NCI-H2196 (cell line): ENCODE measurements at regions not wholly inside any gene's neighbourhood (a gene's known extent, or its start where the extent isn't known, plus 50 kb on each side); places are given as distances from the start of the nearest gene placed in this dataset.

ENCODE experiments used
- DNase-seq: peaks from one replicate; lab custom pipeline; 2025; ENCODE audit not compliant: unreplicated experiment; lab: John Stamatoyannopoulos, UW

- no peak for DNase-seq
Observed at GRCh38 chr21:14870853-14871149, 194.0 kb downstream of the NRIP1 start.

GRCh38 chr21:14869984-14870852, 194.6 kb downstream of the NRIP1 start:
- peak; percentile 6 for DNase-seq

DNA sequence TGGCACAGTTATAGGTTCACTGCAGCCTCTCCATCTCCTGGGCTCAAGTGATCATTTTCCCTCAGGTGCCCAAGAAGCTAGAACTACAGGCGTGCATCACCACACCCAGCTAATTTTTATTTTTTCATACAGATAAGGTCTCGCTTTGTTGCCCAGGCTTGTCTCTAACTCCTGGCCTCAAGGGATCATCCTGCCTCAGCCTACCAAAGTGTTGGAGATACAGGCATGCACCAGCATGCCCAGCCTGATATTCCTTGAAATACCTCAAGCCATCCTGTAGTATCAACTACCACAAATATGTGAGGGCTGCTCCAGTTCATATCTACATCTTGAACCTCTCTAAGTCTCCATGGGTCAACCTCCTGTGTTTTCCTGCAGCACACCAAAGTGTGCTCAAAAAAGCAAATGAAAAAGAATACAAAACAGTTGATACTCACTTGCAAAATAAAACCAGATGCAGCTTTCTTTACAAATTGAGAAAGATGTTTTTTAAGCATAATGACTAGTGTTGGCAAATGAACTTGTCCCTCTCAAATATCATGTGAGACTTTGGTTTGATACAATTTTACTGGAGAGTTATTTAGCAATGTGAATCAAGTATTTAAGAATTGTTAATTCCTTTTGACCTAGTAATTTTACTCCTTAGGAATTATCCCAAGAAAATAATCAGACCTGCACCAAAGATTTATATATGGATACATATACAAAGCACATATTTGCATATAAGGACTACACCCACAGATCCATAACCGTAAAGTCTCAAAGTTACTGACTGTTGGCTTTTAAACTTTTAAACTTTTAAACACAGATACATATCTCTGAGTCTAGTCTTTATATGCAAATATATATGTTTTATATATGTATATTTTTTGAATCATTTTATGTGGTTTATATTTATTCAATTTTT, 197.7 kb downstream of the NRIP1 start:
- DNase-seq: no peak

- peak; percentile 75 for DNase-seq
Observed at GRCh38 chr21:14864211-14865021, 200.4 kb downstream of the NRIP1 start.

DNA sequence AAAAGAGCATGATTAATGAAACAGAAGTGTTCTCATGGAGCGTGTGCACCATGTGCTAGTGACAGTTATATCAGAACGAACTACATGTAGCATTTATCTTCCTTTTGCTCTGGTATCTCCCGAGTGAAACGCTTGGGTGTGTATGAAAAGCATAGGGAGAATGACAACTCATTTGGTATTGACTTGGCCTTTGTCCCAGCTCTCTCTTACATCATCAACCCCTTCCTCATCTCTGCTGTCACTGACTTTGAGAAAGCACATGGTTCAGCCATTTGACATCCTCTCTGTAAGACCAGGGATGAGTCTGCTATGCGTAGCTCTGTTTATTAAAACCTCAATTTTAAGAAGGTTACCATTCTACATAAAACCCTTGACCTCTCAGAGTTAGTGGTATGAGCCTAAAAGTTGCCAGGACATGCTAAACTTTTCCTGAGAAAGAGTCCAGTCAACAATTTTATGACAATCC, 201.0 kb downstream of the NRIP1 start:
- peak; percentile 34 for DNase-seq

DNA sequence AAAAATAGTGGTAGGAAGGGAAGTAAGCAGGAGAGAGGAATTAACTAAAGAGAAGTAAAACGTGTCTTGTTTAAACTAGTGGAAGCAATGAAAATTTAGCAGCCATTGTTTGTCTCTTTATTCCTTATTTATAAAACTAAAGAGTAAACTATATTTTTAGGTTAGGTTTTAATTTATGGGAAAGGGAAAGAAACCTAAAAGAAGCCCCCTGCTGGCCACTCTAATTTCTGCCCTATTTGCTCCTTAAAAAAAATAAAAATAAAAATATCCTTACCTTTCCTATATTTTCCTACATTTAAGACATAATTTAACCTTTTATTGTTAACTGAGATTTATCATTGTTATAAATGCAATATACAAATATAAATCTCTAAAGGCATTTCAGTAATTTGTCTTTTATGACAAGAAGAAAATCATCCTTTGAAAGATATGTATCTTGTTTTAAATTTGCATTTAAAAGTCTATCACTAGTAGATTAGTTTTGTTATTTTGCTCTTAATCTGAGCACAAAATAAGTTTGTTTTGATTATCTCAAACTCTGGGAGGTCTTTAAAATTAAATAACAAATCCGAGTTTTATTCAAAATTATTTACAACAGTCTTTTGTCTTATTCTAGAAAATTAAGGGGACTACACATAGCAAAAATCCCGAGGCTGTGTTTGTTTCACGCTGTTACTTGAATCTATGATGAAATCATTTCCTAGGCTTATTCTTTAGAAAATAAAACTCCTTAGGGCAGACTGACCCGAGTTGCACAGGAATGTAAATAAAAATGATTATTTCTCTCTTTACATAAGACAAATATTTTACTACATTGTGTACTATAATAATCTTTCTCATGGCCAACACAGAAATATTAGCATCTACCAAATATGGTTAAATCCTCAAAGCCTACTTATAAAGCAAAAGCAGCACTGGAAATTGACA, 201.7 kb downstream of the NRIP1 start:
- DNase-seq: peak; percentile 5

DNA sequence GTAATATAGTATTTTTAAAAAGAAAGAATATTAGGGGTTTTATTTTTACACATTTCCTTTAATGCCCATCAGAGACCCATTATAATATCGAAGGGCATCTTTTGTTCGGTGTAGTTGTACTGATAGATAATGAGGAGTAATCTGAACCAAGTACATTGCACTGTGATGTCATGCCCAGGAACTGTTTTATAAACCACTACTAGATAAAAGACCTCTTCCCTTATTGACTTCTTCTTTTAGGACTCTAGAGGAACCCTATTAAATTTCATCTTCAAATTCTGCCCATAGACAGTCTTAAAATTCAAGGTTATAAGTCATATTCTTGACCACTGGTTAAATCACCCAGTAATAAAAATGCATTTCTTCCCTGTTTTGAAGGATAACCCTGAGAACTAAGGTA, 206.5 kb downstream of the NRIP1 start:
- DNase-seq: no peak

GRCh38 chr21:14857529-14857928, 207.3 kb downstream of the NRIP1 start:
- no peak for DNase-seq

DNA sequence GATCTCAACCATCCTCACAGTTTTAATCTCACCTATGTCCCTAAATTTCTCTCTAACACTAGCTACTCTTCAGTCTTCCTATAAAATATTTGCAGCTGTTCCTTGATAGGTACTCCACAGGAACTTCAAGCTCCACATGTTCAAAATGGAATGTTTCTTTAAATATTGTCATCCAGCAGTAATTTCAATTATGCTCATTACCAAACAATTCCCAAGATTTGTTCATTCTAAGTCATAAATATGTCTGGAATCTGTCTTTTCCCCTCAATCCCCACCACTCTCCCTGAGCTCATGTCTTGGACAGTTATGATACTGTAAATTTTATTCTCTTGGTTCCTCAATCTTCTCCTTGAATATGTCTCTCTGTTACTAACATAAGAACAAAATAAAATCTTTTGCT, 214.4 kb downstream of the NRIP1 start:
- DNase-seq: no peak

GRCh38 chr21:14846621-14847020, 218.2 kb downstream of the NRIP1 start:
- DNase-seq: no peak

GRCh38 chr21:14844001-14844400, 220.8 kb downstream of the NRIP1 start:
- no peak for DNase-seq

- no peak for DNase-seq
Observed at GRCh38 chr21:14842601-14843000, 222.2 kb downstream of the NRIP1 start.

DNA sequence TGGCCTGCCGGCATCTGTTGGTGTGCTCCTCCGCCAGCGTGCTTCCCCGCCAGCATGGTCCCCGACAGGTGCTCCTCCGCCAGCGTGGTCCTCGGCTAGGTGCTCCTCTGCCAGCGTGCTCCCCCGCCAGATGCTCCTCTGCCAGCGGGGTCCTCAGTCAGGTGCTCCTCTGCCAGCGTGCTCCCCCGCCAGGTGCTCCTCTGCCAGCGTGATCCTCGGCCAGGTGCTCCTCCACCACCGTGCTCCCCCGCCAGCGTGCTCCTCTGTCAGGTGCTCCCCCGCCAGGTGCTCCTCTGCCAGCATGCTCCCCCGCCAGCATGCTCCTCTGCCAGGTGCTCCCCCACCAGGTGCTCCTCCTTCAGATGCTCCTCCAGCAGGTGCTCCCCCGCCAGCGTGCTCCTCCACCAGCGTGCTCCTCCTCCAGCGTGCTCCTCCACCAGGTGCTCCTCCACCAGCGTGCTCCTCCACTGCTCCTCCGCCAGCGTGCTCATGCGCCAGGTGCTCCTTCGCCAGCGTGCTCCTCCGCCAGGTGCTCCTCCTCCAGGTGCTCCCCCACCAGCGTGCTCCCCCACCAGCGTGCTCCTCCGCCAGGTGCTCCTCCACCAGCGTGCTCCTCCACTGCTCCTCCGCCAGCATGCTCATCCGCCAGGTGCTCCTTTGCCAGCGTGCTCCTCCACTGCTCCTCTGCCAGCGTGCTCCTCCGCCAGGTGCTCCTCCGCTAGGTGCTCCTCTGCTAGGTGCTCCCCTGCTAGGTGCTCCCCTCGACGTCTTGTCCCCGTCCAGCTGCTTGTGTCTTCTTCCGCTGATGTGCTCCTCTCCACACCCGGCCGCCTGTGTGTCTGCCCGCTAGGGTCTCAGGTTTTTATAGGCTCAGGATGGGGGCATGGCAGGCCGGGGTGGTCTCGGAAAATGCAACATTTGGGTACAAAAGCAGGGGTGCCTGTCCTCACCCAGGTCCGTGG, 223.0 kb downstream of the NRIP1 start:
- DNase-seq: no peak

DNA sequence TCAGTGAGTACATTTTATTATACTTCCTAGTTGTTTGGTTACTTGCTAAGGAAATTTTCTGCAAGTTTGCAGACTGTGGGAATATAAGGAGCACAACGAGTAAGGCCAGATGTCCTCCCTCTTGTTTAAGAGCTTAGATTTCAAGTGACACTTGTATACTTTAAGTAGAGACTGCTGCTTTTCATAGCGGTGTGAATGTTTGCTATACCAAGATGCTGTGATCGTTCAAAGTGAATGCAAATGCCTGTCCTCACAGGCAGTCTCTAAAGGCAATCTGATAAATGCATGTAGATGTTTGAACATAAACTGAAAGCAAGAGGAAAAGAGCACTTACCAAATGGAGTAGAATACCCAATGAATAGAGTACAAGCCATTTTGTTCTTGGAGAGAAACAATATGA, 226.4 kb downstream of the NRIP1 start:
- DNase-seq: no peak

- DNase-seq: no peak
Observed at GRCh38 chr21:14836950-14837349, 227.8 kb downstream of the NRIP1 start.

GRCh38 chr21:14833666-14834351, 231.0 kb downstream of the NRIP1 start:
- DNase-seq: no peak

DNA sequence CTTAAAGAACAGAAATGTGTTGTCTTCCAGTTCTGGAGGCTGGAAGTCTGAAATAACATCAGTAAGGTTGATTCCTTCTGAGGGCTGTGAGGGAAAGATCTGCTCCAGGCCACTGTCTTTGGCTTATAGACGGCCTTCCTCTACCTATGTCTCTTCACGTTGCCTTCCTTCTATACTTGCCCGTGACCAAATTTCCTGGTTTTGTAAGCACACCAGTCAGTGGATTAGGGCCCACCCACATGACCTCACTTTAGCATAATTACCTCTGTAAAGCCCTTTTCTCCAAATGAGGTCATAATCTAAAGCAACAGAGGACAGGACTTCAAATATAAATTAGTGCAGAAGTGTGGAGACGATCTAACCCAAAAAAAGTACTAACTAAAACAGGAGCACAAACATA, 231.6 kb downstream of the NRIP1 start:
- DNase-seq: no peak

DNA sequence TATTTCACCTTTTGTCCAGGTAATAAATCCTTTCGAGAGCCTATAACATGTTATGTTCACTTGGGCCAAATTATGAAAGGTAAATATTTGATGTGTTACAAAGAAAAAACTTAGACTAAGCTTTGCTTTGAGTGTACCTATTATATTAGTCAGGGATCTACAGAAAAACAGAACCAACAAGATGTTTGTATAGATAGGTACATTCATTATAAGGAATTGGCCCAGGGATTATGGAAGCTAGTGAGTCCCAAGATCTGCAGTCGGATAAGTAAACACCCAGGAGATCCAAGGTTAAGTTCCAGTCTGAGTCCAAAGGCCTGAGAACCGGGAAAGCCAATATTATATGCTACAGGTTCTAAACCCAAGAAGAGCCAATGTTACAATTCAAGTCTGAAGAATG, 234.5 kb downstream of the NRIP1 start:
- DNase-seq: no peak
